Vagina (tissue), 2 donors: ENCODE measurements at regions not wholly inside any gene's neighbourhood (a gene's known extent, or its start where the extent isn't known, plus 50 kb on each side); places are given as distances from the start of the nearest gene placed in this dataset.

Source experiments
- CTCF ChIP-seq, 3 experiments: fragments of 450-650 bp in 2 of 3; fragments of 200-600 bp in 1 of 3; sonication (generic) in 1 of 3; IDR thresholded peaks; one replicate each; pipeline ENCODE4 v1.5.1; 2017 to 2019; ENCODE audit warnings: antibody characterized with exemption in 3 of 3, mild to moderate bottlenecking in 2 of 3, moderate library complexity in 2 of 3
- POLR2A ChIP-seq, 2 donors: fragments of 450-650 bp; IDR thresholded peaks; one replicate each; pipeline ENCODE4 v1.6.1; 2017; ENCODE audit warnings: antibody characterized with exemption in 2 of 2, mild to moderate bottlenecking in 2 of 2, moderate library complexity in 2 of 2
- POLR2AphosphoS5 ChIP-seq, 2 donors: sonication (generic); formaldehyde crosslinking; IDR thresholded peaks; one replicate each; pipeline ENCODE4 v1.9.0; 2017; ENCODE audit warnings: antibody characterized with exemption in 2 of 2, mild to moderate bottlenecking in 2 of 2, low read depth in 1 of 2; ENCODE audit not compliant: insufficient read depth in 1 of 2

DNA sequence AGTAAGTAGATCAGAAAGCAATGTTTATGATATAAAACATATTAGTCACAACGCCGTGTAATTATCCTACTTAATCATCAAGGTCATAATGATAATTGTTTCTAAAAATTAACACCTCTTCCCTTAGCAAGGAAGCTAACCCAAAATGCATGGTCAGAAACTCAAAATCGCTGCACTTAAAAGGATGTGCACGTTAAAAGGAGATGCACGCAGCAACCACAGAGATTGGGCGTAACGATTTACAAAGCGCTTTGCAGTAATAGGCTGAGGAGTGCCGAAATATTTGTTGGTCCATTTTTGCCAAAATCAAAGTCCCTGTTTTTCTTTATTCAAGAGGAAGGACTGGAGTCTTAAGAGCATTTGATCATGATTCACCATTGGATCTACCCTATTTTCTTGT, 1077.2 kb downstream of the VRK1 start:
- no peak for TF ChIP-seq CTCF (IDR thresholded peaks at IDR 0.05)
- no peak for TF ChIP-seq POLR2AphosphoS5 (IDR thresholded peaks at IDR 0.05; ENCODE audit: insufficient read depth in 1 of 2, low read depth in 1 of 2)
- no peak for TF ChIP-seq POLR2A (IDR thresholded peaks at IDR 0.05)
